HepG2 (cell line): ENCODE measurements at regions not wholly inside any gene's neighbourhood (a gene's known extent, or its start where the extent isn't known, plus 50 kb on each side); places are given as distances from the start of the nearest gene placed in this dataset.

Experiments used
- ATAC-seq: fragments of 200-7000 bp; cut with Tn5 transposase; 3 replicates; pipeline ENCODE4 v1.9.1; 2020; ENCODE audit warnings: mild to moderate bottlenecking, moderate library complexity
- BruUV-seq: library from RNA; stranded (reverse); fragments of 400-500 nt; replicated peaks from 2 replicates; lab custom pipeline; 2021; lab: Mats Ljungman, UMichigan
- CTCF ChIA-PET: fragments of 300-600 bp; formaldehyde crosslinking; extraction: SDS; loops from one replicate; lab custom pipeline; 2021; ENCODE audit warnings: low total read pairs, inconsistent platforms, low intra/inter-chr PET ratio; lab: Yijun Ruan, JAX
- POLR2A ChIA-PET: fragments of 350-600 bp; sonication (Branson Sonifier 250); formaldehyde crosslinking; loops from one replicate; lab custom pipeline; 2020; ENCODE audit warnings: antibody characterized with exemption, inconsistent platforms; lab: Yijun Ruan, JAX
- DNase-seq: peaks from one replicate; pipeline ENCODE4 v3.0.0-alpha.2; 2015; ENCODE audit warnings: low spot score
- FAIRE-seq: peaks from 3 replicates; lab custom pipeline; 2011; peaks lifted over from hg19 to GRCh38; lab: Jason Lieb, UNC
- H2AFZ ChIP-seq: one replicate; pipeline ENCODE4 v1.6.1; 2011; ENCODE audit warnings: low read length, inconsistent platforms
- H3K27ac ChIP-seq: fragments of 300-600 bp; 3 replicates; pipeline ENCODE4 v1.8.0; 2011; ENCODE audit warnings: mixed run types, mild to moderate bottlenecking, mixed read lengths, low read length, inconsistent platforms; ENCODE audit not compliant: insufficient read depth; ENCODE audit errors: extremely low read length
- H3K27me3 ChIP-seq, 2 experiments: fragments of 200-600 bp in 1 of 2; 2 replicates in 1 of 2; 3 replicates in 1 of 2; pipeline versions ENCODE4 v1.6.0 to v1.8.0; 2011; ENCODE audit warnings: low read length in 2 of 2, mild to moderate bottlenecking in 2 of 2, moderate library complexity in 2 of 2, inconsistent platforms in 1 of 2; ENCODE audit not compliant: insufficient read depth in 2 of 2, control insufficient read depth in 1 of 2
- H3K36me3 ChIP-seq, 2 experiments: fragments of 200-600 bp in 1 of 2; replicated peaks in 1 of 2; 2 replicates in 1 of 2; 3 replicates in 1 of 2; pipeline versions ENCODE4 v1.5.1 to v1.8.0; 2011; ENCODE audit warnings: low read length in 2 of 2, inconsistent platforms in 1 of 2; ENCODE audit not compliant: insufficient read depth in 2 of 2, control insufficient read depth in 1 of 2
- H3K4me1 ChIP-seq: 2 replicates; pipeline ENCODE4 v1.5.1; 2012; ENCODE audit warnings: low read length, inconsistent platforms; ENCODE audit not compliant: insufficient read depth
- H3K4me2 ChIP-seq: 2 replicates; pipeline ENCODE4 v1.6.0; 2011; ENCODE audit warnings: low read depth, low read length, inconsistent platforms
- H3K4me3 ChIP-seq, 3 experiments: fragments of 200-600 bp in 1 of 3; sonication (generic), shearing (Covaris generic) in 1 of 3; replicated peaks in 1 of 3; 2 replicates each; pipeline ENCODE4 v1.5.1; 2011 to 2016; ENCODE audit warnings: low read length in 3 of 3, inconsistent platforms in 2 of 3, low read depth in 2 of 3, mild to moderate bottlenecking in 2 of 3, control low read depth in 1 of 3, mixed read lengths in 1 of 3; ENCODE audit not compliant: insufficient read depth in 1 of 3
- H3K79me2 ChIP-seq: one replicate; pipeline ENCODE4 v1.6.1; 2011; ENCODE audit warnings: low read length, inconsistent platforms; ENCODE audit not compliant: insufficient read depth
- H3K9ac ChIP-seq: 2 replicates; pipeline ENCODE4 v1.6.0; 2011; ENCODE audit warnings: mild to moderate bottlenecking, low read depth, low read length, inconsistent platforms; ENCODE audit not compliant: insufficient read depth
- H3K9me3 ChIP-seq: 2 replicates; pipeline ENCODE4 v1.5.1; 2012; ENCODE audit warnings: mild to moderate bottlenecking, low read length
- H4K20me1 ChIP-seq: 2 replicates; pipeline ENCODE4 v1.6.0; 2011; ENCODE audit warnings: inconsistent platforms, mild to moderate bottlenecking, low read length, moderate library complexity; ENCODE audit not compliant: insufficient read depth
- AGO2 ChIP-seq: fragments of 200-400 bp; formaldehyde crosslinking; optimal IDR thresholded peaks from 2 replicates; pipeline ENCODE3; 2017; ENCODE audit warnings: mild to moderate bottlenecking, low read depth, low read length, moderate library complexity
- HES4 ChIP-seq: sonication (generic); formaldehyde crosslinking; IDR thresholded peaks from 2 replicates; pipeline ENCODE4 v1.9.0; 2021; ENCODE audit warnings: mild to moderate bottlenecking, missing genetic modification reagents, borderline replicate concordance
- HNRNPH1 ChIP-seq: fragments of 200-400 bp; formaldehyde crosslinking; optimal IDR thresholded peaks from 2 replicates; pipeline ENCODE3; 2017; ENCODE audit warnings: mild to moderate bottlenecking, low read depth, low read length
- PAWR ChIP-seq: sonication (generic); formaldehyde crosslinking; IDR thresholded peaks from 2 replicates; pipeline ENCODE4 v1.4.0; 2020; ENCODE audit warnings: missing genetic modification reagents, mild to moderate bottlenecking, borderline replicate concordance
- SIN3B ChIP-seq: fragments of 150-350 bp; IDR thresholded peaks from 2 replicates; pipeline ENCODE4 v1.6.1; 2014; ENCODE audit warnings: low read length
- SRF ChIP-seq: IDR thresholded peaks from 2 replicates; pipeline ENCODE4 v1.6.1; 2011; ENCODE audit warnings: mild to moderate bottlenecking, low read depth, low read length, moderate library complexity
- ZFP36L1 ChIP-seq: sonication (generic); formaldehyde crosslinking; IDR thresholded peaks from 2 replicates; pipeline ENCODE4 v1.8.0; 2022; ENCODE audit warnings: mild to moderate bottlenecking, missing genetic modification reagents, moderate library complexity
- ZNF251 ChIP-seq: sonication (generic); formaldehyde crosslinking; IDR thresholded peaks from 2 replicates; pipeline ENCODE4 v1.9.0; 2021; ENCODE audit warnings: mild to moderate bottlenecking, missing genetic modification reagents
- ZNF260 ChIP-seq: sonication (generic); formaldehyde crosslinking; IDR thresholded peaks from 2 replicates; pipeline ENCODE4 v1.4.0; 2020; ENCODE audit warnings: missing genetic modification reagents, low read depth, mild to moderate bottlenecking, borderline replicate concordance
- ZNF326 ChIP-seq: sonication (generic); formaldehyde crosslinking; IDR thresholded peaks from 2 replicates; pipeline ENCODE4 v1.4.0; 2020; ENCODE audit warnings: missing genetic modification reagents, borderline replicate concordance
- ZNF564 ChIP-seq: sonication (generic); formaldehyde crosslinking; IDR thresholded peaks from 2 replicates; pipeline ENCODE4 v1.8.1; 2023; ENCODE audit warnings: mild to moderate bottlenecking, missing genetic modification reagents
- ZNF709 ChIP-seq: sonication (generic); formaldehyde crosslinking; IDR thresholded peaks from 2 replicates; pipeline ENCODE4 v1.5.0; 2020; ENCODE audit warnings: mild to moderate bottlenecking, missing genetic modification reagents
- ZNF746 ChIP-seq: sonication (generic); formaldehyde crosslinking; IDR thresholded peaks from 2 replicates; pipeline ENCODE4 v1.8.0; 2022; ENCODE audit warnings: mild to moderate bottlenecking, missing genetic modification reagents
- ZNF883 ChIP-seq: sonication (generic); formaldehyde crosslinking; IDR thresholded peaks from 2 replicates; pipeline ENCODE4 v1.5.1; 2020; ENCODE audit warnings: mild to moderate bottlenecking, missing genetic modification reagents; ENCODE audit errors: not compliant biosample characterization
- WGBS: methylation state at CpG from one replicate; pipeline ENCODE4 v1.1.6; 2017; ENCODE audit warnings: low lambda C conversion rate; 5-methylcytosine and 5-hydroxymethylcytosine counted together
- in situ Hi-C: cut with HindIII; loops from 2 replicates; pipeline ENCODE4 v1.10.0; 2017; ENCODE audit warnings: low pct_unique_long_range_greater_than_20kb; ENCODE audit not compliant: extremely low pct_ligation_motif_present
- intact Hi-C: fragments of 100-400 bp; cut with micrococcal nuclease; formaldehyde crosslinking; loops from one replicate; pipeline ENCODE4 v1.10.0; 2022; ENCODE audit not compliant: unreplicated experiment
- TF ChIP-seq, protein P1 (sequence below): sonication (generic); formaldehyde crosslinking; IDR thresholded peaks from 2 replicates; pipeline ENCODE4 v1.5.1; 2020; ENCODE audit warnings: mild to moderate bottlenecking, missing genetic modification reagents, moderate library complexity
- TF ChIP-seq, protein P2 (sequence below): IDR thresholded peaks from 2 replicates; pipeline ENCODE4 v1.6.1; 2016; ENCODE audit warnings: mild to moderate bottlenecking, missing biosample characterization, missing genetic modification reagents
- TF ChIP-seq, protein P3 (sequence below): IDR thresholded peaks from 2 replicates; pipeline ENCODE4 v1.6.1; 2016
- TF ChIP-seq, protein P4 (sequence below): sonication (generic); formaldehyde crosslinking; IDR thresholded peaks from 2 replicates; pipeline ENCODE4 v1.4.0; 2020; ENCODE audit warnings: missing genetic modification reagents

DNA sequence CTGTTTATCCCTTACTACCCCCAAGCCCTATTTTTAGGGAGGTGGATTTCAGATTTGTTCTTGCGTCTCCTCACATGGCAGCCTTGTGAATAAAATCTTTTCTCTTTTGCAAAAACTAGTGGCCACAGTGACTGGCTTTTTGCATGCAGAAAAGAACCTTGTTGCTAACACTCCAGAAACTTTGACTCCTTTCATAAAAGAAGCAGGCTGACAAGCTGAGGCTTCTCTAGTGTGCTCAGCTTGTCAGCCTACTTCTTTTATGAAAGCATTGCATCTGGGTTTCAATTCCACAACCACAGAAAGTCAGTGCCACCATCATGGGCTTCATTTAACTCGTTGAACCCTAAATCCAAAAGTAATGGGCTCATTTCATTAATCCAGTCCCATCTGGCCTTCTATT is 761.0 kb upstream of the COBL start:
- H3K4me3 ChIP-seq: no peak overlapping the region
- H3K27me3 ChIP-seq: no peaks in the 10 kb centered on the region
- H2AFZ ChIP-seq: no peak overlapping the region
- H3K27ac ChIP-seq: no peak overlapping the region
- in situ Hi-C loops (no loop called here), intact Hi-C loops (no loop called here)
- no peak for FAIRE-seq
- H3K4me2 ChIP-seq: no peak overlapping the region
- H4K20me1 ChIP-seq: no peaks in the 10 kb centered on the region
- H3K36me3 ChIP-seq: no peaks in the 10 kb centered on the region
- WGBS: 50% methylated on average over 2 of the region's 2 CpGs
- H3K9me3 ChIP-seq: no peaks in the 10 kb centered on the region
- CTCF ChIA-PET: no interaction called here
- BruUV-seq: no TSS peak
- POLR2A ChIA-PET: no interaction called here
- no peak for DNase-seq
- no peaks in the 10 kb centered on the region for H3K4me1 ChIP-seq
- ATAC-seq: no peak
- H3K9ac ChIP-seq: no peak overlapping the region
- no peaks in the 10 kb centered on the region for H3K79me2 ChIP-seq
- TF ChIP-seq, protein P1, sequence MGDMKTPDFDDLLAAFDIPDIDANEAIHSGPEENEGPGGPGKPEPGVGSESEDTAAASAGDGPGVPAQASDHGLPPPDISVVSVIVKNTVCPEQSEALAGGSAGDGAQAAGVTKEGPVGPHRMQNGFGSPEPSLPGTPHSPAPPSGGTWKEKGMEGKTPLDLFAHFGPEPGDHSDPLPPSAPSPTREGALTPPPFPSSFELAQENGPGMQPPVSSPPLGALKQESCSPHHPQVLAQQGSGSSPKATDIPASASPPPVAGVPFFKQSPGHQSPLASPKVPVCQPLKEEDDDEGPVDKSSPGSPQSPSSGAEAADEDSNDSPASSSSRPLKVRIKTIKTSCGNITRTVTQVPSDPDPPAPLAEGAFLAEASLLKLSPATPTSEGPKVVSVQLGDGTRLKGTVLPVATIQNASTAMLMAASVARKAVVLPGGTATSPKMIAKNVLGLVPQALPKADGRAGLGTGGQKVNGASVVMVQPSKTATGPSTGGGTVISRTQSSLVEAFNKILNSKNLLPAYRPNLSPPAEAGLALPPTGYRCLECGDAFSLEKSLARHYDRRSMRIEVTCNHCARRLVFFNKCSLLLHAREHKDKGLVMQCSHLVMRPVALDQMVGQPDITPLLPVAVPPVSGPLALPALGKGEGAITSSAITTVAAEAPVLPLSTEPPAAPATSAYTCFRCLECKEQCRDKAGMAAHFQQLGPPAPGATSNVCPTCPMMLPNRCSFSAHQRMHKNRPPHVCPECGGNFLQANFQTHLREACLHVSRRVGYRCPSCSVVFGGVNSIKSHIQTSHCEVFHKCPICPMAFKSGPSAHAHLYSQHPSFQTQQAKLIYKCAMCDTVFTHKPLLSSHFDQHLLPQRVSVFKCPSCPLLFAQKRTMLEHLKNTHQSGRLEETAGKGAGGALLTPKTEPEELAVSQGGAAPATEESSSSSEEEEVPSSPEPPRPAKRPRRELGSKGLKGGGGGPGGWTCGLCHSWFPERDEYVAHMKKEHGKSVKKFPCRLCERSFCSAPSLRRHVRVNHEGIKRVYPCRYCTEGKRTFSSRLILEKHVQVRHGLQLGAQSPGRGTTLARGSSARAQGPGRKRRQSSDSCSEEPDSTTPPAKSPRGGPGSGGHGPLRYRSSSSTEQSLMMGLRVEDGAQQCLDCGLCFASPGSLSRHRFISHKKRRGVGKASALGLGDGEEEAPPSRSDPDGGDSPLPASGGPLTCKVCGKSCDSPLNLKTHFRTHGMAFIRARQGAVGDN (CRISPR knock-in tag): no peak
- no peak for TF ChIP-seq ZFP36L1
- TF ChIP-seq, protein P2, sequence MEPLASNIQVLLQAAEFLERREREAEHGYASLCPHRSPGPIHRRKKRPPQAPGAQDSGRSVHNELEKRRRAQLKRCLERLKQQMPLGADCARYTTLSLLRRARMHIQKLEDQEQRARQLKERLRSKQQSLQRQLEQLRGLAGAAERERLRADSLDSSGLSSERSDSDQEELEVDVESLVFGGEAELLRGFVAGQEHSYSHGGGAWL (CRISPR knock-in tag): no peak
- TF ChIP-seq AGO2: no peak
- TF ChIP-seq ZNF326: no peak
- TF ChIP-seq ZNF251: no peak
- no peak for TF ChIP-seq HNRNPH1
- no peak for TF ChIP-seq PAWR (CRISPR knock-in tag)
- TF ChIP-seq SIN3B: no peak
- no peak for TF ChIP-seq SRF
- no peak for TF ChIP-seq HES4 (CRISPR knock-in tag)
- TF ChIP-seq, protein P3, sequence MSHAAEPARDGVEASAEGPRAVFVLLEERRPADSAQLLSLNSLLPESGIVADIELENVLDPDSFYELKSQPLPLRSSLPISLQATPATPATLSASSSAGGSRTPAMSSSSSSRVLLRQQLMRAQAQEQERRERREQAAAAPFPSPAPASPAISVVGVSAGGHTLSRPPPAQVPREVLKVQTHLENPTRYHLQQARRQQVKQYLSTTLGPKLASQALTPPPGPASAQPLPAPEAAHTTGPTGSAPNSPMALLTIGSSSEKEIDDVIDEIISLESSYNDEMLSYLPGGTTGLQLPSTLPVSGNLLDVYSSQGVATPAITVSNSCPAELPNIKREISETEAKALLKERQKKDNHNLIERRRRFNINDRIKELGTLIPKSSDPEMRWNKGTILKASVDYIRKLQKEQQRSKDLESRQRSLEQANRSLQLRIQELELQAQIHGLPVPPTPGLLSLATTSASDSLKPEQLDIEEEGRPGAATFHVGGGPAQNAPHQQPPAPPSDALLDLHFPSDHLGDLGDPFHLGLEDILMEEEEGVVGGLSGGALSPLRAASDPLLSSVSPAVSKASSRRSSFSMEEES (CRISPR knock-in tag): no peak
- TF ChIP-seq ZNF709 (CRISPR knock-in tag): no peak
- TF ChIP-seq ZNF746 (CRISPR knock-in tag): no peak
- TF ChIP-seq, protein P4, sequence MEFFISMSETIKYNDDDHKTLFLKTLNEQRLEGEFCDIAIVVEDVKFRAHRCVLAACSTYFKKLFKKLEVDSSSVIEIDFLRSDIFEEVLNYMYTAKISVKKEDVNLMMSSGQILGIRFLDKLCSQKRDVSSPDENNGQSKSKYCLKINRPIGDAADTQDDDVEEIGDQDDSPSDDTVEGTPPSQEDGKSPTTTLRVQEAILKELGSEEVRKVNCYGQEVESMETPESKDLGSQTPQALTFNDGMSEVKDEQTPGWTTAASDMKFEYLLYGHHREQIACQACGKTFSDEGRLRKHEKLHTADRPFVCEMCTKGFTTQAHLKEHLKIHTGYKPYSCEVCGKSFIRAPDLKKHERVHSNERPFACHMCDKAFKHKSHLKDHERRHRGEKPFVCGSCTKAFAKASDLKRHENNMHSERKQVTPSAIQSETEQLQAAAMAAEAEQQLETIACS: no peak
- TF ChIP-seq ZNF883 (CRISPR knock-in tag): no peak
- no peak for TF ChIP-seq ZNF260
- TF ChIP-seq ZNF564 (CRISPR knock-in tag): no peak
